ENCODE measurements at regions not wholly inside any gene's neighbourhood (a gene's known extent, or its start where the extent isn't known, plus 50 kb on each side); places are given as distances from the start of the nearest gene placed in this dataset.

DNA sequence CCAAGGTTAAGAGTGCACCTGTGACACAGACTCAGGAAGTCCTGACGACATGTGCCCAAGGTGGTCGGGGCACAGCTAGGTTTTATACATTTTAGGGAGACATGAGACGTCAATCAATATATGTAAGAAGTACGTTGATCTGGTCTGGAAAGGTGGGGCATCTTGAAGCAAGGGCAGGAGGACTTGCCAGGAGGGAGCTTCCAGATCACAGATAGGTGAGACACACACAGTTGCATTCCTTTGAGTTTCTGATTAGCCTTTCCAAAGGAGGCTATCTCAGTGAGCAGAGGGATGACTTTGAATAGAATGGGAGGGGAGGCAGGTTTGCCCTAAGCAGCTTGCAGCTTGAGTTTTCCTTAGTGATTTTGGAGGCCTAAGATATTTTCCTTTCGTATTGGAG is 257.4 kb downstream of the CGGBP1 start:
- TF ChIP-seq HCFC1 (IDR thresholded peaks at IDR 0.05; ENCODE audit: low read depth, low read length), result no peak
- TF ChIP-seq PAF1 (CRISPR knock-in tag; IDR thresholded peaks at IDR 0.05), result no peak
- TF ChIP-seq FIP1L1 (IDR thresholded peaks at IDR 0.05; ENCODE audit: borderline replicate concordance, insufficient read depth, low read depth, low read length), result no peak
- TF ChIP-seq ZBTB8A (CRISPR knock-in tag; IDR thresholded peaks at IDR 0.05; ENCODE audit: borderline replicate concordance, low read depth), result no peak
- no peak for TF ChIP-seq HMGA1 (CRISPR knock-in tag; conservative IDR thresholded peaks at IDR 0.05)
- TF ChIP-seq, protein P1, sequence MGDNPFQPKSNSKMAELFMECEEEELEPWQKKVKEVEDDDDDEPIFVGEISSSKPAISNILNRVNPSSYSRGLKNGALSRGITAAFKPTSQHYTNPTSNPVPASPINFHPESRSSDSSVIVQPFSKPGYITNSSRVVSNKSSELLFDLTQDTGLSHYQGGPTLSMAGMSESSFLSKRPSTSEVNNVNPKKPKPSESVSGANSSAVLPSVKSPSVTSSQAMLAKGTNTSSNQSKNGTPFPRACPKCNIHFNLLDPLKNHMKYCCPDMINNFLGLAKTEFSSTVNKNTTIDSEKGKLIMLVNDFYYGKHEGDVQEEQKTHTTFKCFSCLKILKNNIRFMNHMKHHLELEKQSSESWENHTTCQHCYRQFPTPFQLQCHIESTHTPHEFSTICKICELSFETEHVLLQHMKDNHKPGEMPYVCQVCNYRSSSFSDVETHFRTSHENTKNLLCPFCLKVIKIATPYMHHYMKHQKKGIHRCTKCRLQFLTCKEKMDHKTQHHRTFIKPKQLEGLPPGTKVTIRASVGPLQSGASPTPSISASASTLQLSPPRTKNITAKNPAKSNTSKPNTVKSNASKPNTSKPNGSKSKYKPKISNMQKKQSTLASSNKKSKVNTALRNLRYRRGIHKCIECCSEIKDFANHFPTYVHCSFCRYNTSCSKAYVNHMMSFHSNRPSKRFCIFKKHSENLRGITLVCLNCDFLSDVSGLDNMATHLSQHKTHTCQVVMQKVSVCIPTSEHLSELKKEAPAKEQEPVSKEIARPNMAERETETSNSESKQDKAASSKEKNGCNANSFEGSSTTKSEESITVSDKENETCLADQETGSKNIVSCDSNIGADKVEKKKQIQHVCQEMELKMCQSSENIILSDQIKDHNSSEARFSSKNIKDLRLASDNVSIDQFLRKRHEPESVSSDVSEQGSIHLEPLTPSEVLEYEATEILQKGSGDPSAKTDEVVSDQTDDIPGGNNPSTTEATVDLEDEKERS (CRISPR knock-in tag; IDR thresholded peaks at IDR 0.05), result no peak
- TF ChIP-seq FOXM1 (CRISPR knock-in tag; IDR thresholded peaks at IDR 0.05), result no peak
- TF ChIP-seq ZNF234 (CRISPR knock-in tag; conservative IDR thresholded peaks at IDR 0.05), result no peak
- no peak for TF ChIP-seq ZKSCAN8 (CRISPR knock-in tag; IDR thresholded peaks at IDR 0.05; ENCODE audit: borderline replicate concordance)
- TF ChIP-seq, protein P2, sequence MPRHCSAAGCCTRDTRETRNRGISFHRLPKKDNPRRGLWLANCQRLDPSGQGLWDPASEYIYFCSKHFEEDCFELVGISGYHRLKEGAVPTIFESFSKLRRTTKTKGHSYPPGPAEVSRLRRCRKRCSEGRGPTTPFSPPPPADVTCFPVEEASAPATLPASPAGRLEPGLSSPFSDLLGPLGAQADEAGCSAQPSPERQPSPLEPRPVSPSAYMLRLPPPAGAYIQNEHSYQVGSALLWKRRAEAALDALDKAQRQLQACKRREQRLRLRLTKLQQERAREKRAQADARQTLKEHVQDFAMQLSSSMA (CRISPR knock-in tag; IDR thresholded peaks at IDR 0.05), result no peak
- no peak for FAIRE-seq
- H3K4me1 ChIP-seq (ENCODE audit: insufficient read depth, low read length), result no peaks in the 10 kb centered on the region
- CTCF ChIA-PET (ENCODE audit: low intra/inter-chr PET ratio, low total read pairs), result no interaction called here
- 2% methylated on average over 5 of the region's 5 CpGs for WGBS (ENCODE audit: low lambda C conversion rate)
- H3K27me3 ChIP-seq (ENCODE audit: control insufficient read depth in 1 of 2, insufficient read depth in 2 of 2, low read length in 2 of 2), result 0 out of 5 replicates have a peak, but pooled peaks cover 0 to 3% of the 10 kb centered on the region in 2 experiments
- no peak overlapping the region for H3K9ac ChIP-seq (ENCODE audit: insufficient read depth, low read depth, low read length)
- H4K20me1 ChIP-seq (ENCODE audit: insufficient read depth, low read length), result no peaks in the 10 kb centered on the region
- H3K27ac ChIP-seq (ENCODE audit: extremely low read length, insufficient read depth, low read length), result no peak overlapping the region
- no peak overlapping the region for H2AFZ ChIP-seq (ENCODE audit: low read length)
- no peak overlapping the region for H3K4me3 ChIP-seq (replicated peaks in 1 of 3; ENCODE audit: insufficient read depth in 1 of 3, low read depth in 2 of 3, low read length in 3 of 3)
- H3K9me3 ChIP-seq (ENCODE audit: low read length), result no peaks in the 10 kb centered on the region
- BruUV-seq (replicated peaks), result no TSS peak
- in situ Hi-C loops (cut with HindIII; ENCODE audit: extremely low pct_ligation_motif_present, low pct_unique_long_range_greater_than_20kb), result no loop called here
- DNase-seq (ENCODE audit: low spot score), result no peak
- no peak for ATAC-seq
- intact Hi-C loops (cut with micrococcal nuclease; ENCODE audit: unreplicated experiment), result no loop called here
- POLR2A ChIA-PET, result no interaction called here
- H3K4me2 ChIP-seq (ENCODE audit: low read depth, low read length), result no peak overlapping the region
- H3K79me2 ChIP-seq (ENCODE audit: insufficient read depth, low read length), result no peaks in the 10 kb centered on the region
- no peaks in the 10 kb centered on the region for H3K36me3 ChIP-seq (replicated peaks in 1 of 2; ENCODE audit: control insufficient read depth in 1 of 2, insufficient read depth in 2 of 2, low read length in 2 of 2)

Measured in HepG2 (cell line).